ENCODE measurements at regions not wholly inside any gene's neighbourhood (a gene's known extent, or its start where the extent isn't known, plus 50 kb on each side); places are given as distances from the start of the nearest gene placed in this dataset.

DNA sequence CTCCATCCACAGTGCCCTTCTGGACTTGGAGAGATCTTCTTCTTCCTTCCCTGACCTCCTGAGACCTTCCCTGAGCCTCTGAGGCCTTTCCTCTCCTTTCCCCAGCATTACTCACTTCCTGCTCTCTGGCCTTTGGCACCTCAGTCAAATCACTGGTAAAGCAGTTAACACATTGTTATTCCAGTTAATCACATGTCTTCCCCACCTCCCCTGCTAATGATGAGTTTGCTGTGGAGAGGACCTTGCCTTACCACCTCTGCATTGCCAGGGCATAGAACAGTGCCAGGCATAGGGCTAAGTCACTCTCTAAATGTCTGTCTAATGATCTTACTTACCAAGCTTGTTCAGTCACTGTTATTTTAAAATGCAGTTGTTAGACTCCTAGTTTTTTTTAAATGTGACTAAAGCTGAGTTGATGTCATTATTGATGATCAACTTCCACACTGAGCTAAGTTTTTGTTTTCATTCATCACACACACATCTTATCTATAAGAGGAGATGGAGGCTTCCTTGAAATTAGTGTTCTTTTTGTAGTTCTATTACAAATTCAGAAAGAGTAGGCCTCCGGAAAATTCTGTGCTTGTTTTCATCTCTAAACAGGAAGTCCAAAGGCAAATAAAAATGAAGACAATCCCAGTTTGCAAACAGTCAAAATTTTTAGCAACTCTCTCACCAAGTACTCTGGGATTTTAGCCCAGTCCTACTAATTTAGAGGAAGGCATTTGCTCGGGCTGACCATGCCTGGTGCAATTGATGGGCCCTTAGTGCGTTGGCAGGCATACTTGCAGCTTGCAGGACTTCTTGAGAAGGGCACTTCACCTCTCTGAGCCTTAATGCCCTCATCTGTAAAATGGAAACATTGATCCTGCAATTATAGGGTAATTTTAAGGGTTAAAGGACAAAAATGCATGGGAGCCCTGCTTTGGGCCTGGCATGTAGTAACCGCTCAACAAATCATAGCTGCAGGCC, 113.7 kb upstream of the SPRED2 start:
- DNase-seq = no peak

DNA sequence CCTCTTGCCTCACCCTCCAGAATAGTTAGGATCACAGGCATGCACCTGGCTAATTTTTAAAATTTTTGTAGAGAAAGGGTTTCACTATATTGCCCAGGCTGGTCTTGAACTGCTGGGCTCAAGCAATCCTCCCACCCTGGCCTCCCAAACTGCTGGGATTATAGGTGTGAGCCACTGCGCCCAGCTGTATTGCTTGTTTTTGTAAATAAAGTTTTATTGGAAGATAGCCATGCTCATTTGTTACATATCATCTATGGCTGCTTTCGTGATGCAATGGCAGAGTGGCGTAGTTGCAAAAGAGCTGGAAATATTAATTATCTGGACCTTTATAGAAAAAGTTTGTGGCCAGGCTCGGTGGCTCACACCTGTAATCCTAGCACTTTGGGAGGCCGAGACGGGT, 109.4 kb upstream of the SPRED2 start:
- no peak for DNase-seq

DNA sequence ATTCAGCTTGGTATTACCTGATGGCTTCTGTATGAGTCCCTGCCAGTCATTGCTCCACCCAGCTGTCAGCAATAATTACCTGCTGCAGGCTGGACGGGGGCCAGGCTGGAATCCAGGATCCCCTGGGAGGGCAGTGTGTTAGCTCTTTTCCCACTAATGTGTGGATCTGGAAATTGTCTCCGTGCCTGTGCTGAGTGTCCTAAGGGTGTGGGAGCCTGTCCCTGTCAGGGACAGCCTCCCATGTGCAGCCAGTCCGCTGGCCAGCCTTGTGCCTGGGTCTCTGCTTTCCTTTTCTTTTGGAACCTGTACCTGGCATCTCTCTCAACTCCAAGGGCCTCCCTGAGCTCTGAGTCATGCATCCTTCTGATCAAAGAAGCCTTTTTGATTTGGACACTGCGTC, 107.2 kb upstream of the SPRED2 start:
- DNase-seq = no peak

DNA sequence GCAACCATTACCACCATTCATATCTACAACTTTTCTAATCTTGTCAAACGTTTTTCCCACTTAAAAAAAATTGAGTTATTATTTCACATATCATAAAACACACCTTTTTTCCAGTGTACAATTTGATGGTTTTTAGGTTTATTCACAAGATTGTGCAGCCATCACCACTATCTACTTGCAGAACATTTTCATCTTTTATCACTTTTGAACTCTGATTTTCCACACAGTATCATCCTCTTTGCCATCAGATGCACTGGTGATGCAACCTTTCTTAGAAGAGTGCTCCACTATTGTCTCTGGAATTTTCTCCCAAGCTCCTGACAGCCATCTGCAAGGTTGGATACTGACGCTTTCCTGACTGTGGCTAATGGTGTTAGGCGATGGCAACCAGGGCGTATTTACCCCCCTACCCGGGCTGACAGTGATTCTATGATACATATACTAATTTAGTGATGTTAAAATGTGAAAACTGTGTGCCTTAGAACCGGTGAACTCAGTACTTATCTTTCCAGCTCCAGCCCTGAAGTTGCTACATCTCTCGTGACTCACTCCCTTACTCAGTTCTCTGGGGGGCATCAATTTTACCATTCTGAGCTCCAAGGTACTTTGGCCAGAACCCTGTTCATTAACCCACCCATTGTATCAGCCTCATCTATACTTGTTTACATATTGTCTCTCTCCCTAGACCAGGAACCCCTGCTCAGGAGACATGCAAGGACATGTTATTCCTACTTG, 105.4 kb upstream of the SPRED2 start:
- DNase-seq = no peak

DNA sequence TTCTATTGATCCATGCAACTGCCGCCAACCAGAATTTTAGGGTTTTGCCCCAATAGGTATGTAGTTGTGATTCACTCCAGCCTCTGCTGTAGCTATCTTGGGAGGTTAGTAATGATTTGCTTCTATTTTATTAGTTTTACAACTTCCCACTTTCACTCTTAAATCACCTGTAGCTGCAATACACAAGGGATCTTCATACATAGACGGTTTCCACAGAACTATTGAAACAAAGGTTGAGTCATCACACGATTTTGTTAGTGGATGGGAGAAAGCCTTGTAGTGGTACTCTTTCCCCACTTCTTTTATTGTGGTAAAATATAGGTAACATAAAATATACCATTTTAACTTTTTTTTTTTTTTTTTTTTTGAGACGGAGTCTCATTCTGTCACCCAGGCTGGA, 104.2 kb upstream of the SPRED2 start:
- DNase-seq = no peak

DNA sequence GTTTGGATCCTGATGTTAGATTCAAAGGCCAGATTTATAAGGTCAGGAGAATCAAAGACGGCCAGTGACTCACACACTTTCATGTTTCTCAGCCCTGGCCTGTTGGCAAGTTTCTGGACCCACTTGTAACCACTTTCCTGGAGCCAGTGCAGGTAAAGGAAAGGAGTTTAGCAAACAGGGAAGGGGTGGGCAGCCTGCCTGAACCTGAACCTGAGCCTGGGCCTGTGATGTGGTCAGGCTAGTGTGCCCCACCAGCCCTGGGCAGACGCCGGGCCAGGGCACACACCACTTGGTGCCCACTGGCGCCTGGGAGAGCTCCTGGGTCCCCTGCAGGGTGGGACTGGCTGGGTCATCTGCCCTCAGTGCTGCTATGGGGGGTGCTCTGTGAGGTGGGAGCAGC, 100.5 kb upstream of the SPRED2 start:
- no peak for DNase-seq

DNA sequence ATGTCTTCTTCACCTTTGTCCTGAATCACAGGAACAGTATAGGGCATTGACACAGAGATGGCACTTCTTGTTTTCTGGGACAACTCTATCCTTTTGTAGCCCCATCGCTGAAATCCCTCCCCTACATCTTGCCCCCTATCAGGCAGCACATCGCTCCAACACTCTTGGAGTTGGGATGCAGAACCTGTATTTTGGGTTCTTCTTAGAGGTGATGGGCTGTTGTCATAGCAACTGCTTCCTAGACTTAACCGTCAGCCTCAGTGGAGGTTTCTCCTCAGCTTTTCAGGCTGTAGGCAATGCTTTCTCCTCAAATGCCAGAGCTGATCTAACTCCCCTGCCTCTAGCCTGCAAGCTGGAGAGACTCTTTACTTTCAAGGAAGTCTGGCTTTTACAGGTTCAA, 99.9 kb upstream of the SPRED2 start:
- DNase-seq = no peak

DNA sequence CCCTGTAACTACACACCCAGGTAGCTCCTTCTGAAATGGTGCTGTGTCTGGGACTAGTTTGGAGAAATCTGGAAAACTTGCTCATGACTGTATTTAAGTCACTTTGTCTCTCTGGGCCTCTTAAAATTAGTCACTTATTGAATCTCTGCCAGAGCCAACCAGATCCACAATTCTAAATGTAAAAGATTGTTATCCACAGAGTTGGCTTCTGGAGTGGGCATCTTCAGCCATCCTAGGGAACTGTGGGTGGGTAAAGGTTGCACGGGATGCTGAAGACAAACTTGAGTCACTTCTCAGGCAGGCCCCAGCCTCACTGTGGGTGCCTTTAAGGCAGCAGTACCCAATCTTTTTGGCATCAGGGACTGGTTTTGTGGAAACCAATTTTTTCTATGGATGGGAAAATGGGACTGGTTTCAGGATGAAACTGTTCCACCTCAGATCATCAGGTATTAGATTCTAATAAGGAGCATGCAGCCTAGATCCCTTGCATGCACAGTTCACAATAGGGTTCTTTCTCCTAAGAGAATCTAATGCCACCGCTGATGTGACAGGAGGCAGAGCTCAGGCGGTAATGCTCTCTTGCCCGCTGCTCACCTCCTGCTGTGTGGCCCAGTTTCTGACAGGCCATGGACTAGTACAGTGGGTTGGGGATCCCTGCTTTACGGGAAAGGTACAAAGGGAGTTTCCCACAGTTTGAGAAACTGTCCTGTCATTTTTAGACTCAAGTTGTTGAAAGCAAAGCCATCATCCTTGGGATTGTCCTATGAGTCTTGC, 98.3 kb upstream of the SPRED2 start:
- no peak for DNase-seq

DNA sequence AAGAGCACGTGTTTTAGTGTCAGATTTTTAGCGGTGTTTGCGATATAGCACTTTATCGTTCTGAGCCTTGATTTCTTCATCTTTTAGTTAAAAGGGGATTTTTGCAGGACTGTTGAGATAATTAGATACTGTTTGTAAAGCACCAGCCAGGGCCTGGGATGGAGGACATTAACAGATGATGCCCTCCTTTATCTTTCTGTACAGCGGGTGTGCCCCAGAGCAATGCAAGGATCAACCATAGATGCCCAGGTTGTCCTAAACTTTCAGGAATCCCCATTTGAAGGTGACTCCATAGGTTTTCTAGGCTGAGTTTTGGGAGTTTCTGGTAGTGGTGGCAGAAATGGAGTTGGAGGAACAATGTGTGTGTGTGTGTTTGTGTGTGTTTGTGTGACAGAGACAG, 97.0 kb upstream of the SPRED2 start:
- DNase-seq = no peak

DNA sequence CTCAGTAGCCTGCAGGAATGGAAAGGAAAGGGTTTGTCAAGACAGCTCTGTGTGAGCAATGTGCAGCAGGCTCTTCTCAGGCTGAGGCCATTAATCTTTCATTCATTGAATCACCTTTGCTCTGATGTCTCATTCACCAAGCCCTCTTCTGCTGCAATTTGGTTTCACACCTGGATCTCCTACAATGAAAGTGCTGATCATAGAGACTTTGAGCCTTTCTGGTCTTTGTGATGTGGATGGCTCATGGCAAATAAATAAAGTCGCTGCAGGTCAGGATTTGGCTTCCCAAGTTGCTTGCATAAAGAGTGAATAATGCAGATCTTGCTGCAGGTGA, 95.8 kb upstream of the SPRED2 start:
- no peak for DNase-seq

DNA sequence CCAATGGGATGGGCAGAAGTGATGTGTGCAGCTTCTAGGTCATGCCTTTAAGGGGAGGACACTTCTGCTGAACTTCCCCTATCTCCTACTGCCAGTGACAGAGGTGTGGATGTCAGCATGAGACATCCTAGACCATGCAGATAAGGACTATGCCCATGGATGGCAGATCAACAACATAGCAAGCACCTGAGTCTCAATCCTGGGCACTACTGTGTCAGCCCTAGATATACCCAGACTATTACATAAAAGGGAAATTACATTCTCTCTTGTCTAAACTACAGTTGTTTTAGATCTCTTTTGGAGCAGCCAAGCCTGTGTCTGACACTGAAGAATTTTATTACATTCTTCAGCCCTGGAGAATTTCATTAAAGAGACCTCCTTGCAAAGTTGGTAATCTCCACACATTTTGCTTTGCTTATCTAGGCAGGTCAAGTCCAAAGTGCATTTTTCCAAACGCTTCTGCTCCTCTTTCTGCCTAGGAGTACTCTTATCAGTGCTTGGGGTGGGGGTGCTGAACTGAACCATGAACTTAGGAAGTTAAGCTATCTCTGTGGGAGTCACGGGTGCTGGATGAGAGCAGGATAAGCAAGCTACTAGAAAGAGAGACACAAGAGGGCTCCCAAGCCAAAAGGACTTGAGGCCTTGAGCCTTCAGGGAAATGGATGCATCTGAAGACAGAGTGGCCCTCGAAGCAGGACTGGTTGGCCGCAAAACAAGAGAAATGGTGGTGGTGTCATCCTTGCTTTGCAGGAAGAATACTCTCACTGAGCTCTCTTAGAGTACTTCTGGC, 95.2 kb upstream of the SPRED2 start:
- DNase-seq = no peak

DNA sequence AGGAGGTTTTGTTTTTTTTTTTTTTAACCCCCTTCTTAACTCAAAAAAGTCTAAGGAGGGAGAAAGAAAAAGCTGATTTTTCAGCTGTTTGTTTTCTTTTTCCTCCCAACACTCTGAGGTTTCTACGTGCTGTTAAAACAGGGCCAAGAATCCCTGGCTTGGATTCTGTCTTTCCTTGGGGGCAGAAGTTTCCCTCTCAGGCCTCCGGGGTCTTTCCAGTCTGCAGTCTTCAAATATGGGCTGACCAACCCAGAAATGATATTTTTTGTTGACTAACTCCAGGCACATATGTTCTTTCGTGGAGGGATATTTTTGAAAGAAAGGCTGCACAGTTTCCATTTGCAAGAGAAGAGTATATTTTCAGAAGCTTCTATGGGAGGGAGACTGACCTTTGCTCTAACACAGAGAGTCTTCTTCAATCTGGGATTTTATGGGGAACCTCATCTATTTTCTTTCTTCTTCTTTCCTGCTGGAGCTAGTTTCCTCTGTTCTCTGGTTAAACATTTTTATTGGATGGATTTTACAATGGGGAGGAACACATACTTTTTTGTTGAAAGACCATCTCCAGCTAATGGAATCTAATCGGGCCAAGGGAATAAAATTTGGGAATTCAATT, 93.3 kb upstream of the SPRED2 start:
- no peak for DNase-seq

DNA sequence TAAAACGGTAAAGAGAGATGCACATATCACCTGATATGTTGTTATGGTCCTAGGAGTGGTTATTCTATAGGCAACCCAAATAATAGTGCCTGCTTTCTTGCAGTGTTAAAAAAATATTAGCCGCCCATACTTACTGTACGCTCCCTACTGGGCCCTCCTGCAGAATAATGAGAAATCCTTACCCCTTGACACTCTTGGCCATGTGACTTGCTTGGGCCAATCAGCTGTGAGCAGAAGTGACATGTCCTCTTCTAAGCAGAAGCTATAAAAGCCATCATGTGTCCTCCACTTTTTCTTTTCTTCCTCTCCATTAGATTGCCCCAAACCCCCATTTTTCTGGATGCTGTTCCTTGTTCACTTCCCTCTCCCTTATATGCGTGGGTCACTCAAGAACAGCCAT, 90.5 kb upstream of the SPRED2 start:
- DNase-seq = no peak

DNA sequence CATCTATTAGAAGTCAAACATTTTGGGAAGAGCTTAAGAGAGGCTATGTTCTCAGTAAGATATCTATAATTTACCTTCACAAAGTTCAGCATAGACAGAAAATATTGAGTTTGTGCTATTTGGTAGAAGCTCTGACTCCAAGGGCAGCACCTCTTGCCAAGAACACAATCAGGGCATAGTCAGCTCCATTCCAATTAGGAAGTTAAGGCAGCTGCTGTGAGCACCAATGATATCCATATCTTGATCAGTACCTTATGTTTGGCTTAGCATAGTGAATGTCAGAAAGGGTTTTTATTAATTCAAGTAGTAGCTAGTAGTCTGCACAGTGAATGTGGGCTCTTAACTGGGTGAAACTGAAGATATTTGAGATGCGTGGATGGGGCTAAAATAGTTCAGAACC, 86.4 kb upstream of the SPRED2 start:
- no peak for DNase-seq

DNA sequence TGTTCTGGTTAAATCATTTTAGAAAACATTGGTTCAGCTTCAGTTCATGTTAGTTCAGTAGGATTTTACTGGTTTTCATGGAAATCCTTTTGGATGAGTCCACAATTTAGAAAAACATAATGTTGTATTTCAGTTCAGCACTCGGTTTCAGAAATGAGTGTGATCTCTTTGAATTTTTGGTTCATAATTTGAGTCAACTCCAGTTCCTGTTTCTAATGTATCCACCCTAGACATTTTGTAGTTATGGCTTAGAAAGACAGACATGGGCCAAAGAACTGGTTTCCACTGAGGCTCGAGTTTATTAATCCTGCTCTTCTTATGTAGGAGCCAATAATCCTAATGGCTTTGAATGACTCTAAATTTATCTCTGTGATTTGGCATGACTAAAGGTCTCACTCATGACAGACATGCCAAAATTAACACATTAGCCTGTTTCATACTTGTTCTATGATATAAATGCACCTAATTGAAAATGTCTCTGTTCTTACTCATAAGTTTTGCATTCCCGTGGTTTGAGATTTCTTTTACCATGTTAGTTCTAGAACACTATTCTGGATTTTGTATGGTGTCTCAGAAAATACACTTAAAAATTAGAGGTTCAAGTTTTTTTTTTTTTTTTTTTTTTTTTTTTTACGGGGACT, 82.3 kb upstream of the SPRED2 start:
- DNase-seq = no peak

DNA sequence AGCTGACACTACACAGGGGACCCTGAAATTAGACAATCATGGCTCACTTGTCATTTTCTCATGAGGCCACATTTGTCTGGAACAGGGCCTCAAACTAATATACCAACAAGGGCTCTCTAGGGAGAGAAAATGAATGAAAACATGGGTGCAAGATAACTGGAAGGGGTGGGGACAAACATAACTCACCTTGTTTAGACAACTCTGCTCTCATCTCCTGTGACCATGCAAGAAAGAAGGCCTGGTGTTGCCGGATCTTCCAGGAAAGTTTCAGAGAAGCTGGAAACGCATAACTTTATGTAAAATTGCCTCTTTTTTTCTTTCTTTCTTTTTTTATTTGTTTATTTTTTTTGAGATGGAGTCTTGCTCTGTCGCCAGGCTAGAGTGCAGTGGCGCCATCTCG, 80.4 kb upstream of the SPRED2 start:
- no peak for DNase-seq

DNA sequence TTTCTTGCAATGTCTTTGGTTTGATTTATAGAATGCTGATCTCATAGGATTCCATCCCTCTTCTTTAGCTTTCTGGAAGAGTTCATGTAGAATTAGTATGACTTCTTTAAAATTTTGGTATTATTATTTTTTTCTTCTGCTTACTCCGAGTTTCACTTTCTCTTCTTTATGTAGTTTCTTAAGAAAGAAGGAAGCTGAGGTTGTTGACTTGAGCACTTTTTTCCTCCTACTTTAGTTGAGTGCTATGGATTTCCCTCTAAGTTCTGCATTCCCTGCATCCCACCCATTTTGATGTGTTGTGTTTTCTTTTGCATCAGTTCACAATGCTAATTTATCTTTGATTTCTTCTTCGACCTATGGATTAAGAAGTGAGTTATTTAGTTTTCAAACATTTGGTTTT, 78.9 kb upstream of the SPRED2 start:
- no peak for DNase-seq

DNA sequence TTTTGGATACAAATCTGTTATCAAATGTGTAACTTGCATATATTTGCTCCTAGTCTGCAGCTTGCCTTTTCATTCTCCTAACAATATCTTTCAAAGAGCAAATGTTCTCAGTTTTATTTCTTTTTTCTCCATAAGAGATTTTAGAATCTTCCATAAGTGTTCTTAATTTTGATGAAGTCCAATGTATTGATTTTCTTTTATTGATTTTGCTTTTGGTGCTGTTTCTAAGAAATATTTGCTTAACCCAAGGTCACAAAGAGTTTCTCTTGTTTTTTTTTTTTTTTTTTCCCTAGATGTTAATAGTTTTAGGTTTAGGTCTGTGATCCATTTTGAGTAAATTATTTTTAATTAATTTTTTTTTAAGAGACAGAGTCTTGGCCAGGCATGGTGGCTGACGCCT, 75.8 kb upstream of the SPRED2 start:
- DNase-seq = no peak

DNA sequence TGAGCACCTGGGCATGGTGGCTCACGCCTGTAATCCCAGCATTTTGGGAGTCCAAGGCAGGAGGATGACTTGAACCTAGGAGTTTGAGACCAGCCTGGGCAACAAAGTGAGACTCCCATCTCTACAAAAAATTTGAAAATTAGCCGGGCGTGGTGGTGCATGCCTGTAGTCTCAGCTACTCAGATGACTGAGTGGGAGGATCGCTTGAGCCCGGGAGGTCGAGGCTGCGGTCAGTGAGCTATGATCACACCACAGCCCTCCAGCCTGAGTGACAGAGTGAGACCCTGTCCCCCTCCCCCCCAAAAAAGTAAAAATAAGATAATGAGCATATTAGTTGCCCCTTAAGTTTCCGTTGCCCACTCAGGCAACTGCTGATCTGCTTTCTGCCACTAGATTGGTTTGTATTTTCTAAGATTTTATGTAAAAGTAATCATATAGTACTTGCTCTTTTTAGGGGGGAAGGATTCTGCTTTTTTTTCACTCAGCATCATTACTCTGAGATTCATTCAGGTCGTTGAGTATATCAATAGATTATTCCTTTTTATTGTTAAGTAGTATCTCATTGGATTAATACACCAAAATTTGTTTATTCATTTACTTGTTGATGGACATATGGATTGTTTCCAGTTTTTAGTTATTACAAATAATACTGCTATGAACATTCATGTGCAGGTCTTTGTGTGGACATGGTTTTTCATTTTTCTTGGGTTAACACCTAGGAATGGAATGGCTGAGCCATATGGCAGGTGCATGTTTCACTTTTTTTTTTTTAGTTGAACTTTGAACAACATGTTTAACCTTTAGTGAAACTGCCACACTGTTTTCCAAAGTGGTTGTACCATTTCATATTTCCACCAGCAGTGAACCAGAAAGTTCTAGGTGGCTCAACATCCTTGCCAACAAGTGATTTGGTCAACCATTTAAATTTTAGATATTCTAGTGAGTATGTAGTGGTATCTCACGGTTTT, 75.0 kb upstream of the SPRED2 start:
- DNase-seq = no peak

DNA sequence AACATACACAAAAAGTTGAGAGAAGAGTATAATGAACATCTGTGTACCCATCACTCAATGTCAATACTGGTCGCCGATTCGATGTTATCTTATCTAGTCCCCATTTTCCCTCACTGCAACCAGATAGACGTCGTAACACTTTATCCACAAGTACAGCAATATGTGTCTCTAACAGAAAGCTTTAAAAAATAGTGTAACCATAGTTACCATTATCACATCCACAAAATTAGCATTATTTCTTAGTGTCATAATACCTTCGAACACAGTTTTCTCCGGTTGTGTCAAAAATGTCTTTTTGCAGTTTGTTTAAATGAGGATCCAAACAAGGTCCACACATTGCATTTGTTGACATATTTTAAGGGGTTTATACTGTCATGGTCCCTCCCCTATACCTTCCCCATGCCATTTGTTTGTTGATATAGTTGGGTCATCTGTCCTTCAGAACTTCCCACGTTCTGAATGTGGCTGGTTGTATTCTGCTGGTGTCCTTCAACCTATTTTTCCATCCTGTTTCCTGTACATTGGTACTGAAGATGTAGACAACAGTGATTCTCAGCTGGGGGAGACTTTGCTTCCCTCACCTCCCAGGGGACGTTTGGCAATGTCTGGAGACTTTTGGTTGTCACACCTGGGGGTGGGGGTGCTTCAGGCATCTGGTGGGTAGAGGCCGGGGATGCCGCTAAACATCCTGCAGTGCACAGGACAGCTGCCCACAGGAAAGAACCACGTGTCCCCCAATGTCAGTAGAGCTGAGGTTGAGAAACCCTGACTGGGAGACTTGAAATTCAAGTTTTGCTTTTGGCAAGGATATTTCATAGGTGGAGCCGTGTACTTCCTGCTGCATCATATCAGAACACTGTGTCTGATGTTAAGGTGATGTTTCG, 72.7 kb upstream of the SPRED2 start:
- no peak for DNase-seq
